ENCODE measurements at regions not wholly inside any gene's neighbourhood (a gene's known extent, or its start where the extent isn't known, plus 50 kb on each side); places are given as distances from the start of the nearest gene placed in this dataset.
"Not testable (repeated sequence)": the region's sequence is repeated elsewhere in the genome, so short reads cannot be mapped to it uniquely, and the experiment has no call there.

DNA sequence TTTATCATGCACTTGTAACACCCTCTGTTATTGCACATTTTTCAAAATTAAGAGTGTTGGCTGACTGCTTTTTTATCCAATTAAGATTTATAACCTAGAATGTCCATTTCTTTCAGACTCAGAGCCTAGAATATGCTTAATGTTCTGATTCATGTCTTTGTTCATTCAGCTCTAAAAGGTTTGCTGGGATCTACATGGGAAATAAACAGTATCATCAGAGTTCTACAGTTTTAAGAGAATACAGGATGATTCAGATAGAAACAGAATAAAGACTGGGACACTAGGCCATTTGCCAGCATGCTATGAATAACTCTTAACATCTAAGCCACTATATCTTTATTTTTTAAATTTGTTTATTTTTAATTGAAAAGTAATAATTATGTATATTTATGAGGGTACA, 713.7 kb upstream of the CHAC2 start:
- in situ Hi-C loops (cut with HindIII; ENCODE audit: low pct_ligation_motif_present, low pct_unique_long_range_greater_than_20kb, low sequenced_read_pairs), result no loop called here

DNA sequence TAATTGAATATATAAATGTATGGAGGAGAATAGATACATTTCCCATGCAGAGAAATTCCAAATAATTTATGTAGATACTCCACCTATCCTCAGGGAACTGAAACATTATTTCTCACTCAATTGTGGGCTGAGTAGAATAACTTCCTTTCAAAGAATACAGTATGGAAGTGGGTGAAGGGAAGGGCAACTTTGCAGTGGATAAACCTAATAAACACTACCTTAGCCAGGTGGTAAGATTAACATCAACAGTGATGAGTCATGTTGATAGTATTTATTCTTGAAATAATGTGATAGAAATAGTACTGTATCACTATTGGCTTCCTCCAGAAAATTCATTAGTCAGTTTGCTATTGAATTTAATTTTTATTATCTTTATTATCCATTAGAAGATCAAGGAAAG, 716.4 kb upstream of the CHAC2 start:
- DNase-seq, result no peak
- in situ Hi-C loops (cut with HindIII; ENCODE audit: low pct_ligation_motif_present, low pct_unique_long_range_greater_than_20kb, low sequenced_read_pairs), result no loop called here

More for the DNA sequence above, 713.7 kb upstream of the CHAC2 start:
- no peak for DNase-seq

DNA sequence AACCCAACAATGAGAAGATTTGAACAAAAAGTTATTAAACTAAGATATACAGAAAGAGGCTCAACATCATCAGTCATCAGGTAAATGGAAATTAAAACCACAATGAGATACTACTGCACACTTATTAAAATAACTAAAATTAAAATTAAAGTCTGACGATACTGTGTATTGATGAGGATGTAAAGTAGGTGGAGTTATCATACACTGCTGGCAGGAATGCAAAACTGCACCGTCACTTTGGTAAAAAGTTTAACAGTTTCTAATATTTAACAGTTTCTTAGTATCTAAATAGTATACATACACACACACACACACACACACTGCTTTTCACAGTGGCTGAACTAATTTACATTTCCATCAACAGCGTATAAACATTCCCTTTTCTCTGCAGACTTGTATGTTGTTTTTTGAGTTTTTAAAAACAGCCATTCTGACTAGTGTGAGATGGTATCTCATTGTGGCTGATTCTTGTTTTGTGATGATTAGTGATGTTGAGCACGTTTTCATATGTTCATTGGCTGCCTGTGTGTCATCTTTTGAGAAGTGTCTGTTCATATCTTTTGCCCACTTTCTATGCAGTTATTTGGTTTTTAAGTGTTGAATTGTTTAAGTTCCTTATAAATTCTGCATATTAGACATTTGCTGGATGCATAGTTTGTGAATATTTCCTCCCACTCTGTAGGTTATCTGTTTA, 726.9 kb upstream of the CHAC2 start:
- in situ Hi-C loops (cut with HindIII; ENCODE audit: low pct_ligation_motif_present, low pct_unique_long_range_greater_than_20kb, low sequenced_read_pairs), result no loop called here
- no peak for DNase-seq

DNA sequence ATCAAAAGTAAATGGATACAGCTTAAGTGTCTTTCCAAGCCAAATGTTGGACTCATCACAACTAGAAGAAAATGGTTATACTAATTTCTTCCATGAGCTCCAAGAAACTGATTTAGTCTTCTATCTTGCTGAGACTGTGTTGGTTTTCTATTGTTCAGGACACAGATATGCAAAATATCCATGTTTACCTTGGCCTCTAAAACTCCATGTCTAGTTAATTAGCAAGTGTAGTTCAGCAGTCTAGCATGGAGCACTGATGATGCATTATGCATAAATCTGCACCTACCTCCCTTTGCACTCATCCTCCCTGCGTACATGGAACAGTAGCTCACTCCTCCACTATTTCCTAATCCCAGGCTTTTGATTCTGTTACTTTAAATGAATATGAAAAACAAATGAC, 731.4 kb upstream of the CHAC2 start:
- DNase-seq, result no peak
- in situ Hi-C loops (cut with HindIII; ENCODE audit: low pct_ligation_motif_present, low pct_unique_long_range_greater_than_20kb, low sequenced_read_pairs), result no loop called here

DNA sequence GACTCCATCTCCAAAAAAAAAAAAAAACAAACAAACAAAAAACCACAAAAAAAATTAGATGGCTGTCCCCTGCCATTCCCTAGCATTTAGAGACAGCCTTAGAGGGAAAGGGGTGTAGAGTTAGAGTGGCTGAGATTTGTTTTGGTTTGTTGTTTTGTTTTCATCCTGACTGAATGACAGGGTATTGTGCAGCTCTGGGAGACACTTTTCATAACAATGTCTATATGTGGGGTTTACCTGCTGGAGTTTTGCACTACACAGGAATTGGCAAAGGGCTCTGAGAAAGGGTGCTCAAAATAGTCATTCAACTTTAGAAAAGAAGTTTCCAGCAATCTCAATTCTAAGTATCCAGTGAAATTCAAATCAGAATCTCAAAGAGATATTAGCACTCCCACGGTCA, 732.5 kb upstream of the CHAC2 start:
- in situ Hi-C loops (cut with HindIII; ENCODE audit: low pct_ligation_motif_present, low pct_unique_long_range_greater_than_20kb, low sequenced_read_pairs), result no loop called here
- DNase-seq, result no peak

DNA sequence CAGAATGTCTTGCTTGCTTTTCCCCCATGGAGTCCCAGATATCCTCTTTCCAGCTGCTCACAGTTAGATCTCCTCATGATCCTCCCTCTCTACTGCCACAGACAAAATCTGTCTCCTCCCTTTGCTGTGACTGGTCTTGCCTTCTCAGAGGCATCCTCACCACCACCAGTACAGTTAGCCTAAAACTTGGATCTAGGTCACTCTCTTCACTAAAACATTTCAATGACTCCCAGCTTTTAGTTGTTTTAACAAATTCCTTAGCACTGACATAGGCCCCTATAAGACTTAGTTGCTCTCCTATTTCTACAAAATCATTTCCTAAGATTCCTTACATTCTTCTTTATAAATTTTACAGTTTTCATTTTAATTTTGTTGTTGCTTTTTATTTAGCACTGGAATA, 734.2 kb upstream of the CHAC2 start:
- in situ Hi-C loops (cut with HindIII; ENCODE audit: low pct_ligation_motif_present, low pct_unique_long_range_greater_than_20kb, low sequenced_read_pairs), result no loop called here
- DNase-seq, result peak; percentile 7

DNA sequence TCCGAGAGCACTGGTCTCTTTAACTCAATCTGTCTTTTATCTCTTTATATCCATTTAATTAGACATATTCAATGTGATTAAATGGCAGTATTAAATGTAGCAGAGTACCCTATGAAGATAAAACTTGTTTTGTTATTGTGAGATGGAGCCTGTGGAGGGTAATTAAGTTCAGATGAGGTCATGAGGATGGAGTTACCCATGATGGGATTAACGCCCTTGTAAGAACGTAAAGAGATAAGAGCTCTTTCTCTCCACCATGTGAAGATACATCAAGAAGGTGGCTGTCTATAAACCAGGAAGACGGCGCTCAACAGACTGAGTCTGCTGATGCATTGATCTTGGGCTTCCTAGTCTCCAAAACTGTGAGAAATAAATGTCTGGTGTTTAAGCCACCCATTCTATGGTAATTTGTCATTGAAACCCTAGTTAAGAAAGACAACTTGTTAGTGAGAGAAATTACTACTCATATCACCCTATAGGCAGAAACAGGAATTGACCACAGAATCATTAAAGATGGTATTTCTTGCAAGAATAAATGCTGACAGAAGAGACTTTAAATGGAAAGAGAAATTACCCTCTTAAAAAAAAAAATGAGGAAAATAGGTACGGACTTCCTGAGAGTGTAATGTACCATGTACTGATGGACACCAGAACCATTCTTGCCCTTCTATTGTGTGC, 738.7 kb upstream of the CHAC2 start:
- in situ Hi-C loops (cut with HindIII; ENCODE audit: low pct_ligation_motif_present, low pct_unique_long_range_greater_than_20kb, low sequenced_read_pairs), result no loop called here

DNA sequence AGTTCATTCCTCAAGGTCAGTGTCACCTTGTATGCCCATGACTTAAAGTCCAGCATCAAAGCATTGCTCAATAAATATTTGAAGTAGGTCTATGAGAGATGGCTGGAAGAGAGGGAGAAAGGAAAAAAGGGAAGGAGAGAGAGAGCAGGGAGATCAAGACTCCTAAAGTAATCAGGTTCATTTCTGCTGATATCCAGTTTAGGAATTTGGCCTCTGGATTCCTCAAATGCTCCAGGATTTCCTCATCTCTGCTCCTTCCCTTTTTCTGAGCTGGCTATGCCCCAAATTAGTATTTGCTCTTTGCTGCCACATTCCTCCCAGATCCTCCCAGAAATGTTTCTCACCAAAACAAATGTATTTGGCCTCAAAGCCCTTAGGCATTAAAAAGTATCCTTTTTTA, 739.4 kb upstream of the CHAC2 start:
- in situ Hi-C loops (cut with HindIII; ENCODE audit: low pct_ligation_motif_present, low pct_unique_long_range_greater_than_20kb, low sequenced_read_pairs), result no loop called here
- no peak for DNase-seq

More for the DNA sequence above, 738.7 kb upstream of the CHAC2 start:
- no peak for DNase-seq

DNA sequence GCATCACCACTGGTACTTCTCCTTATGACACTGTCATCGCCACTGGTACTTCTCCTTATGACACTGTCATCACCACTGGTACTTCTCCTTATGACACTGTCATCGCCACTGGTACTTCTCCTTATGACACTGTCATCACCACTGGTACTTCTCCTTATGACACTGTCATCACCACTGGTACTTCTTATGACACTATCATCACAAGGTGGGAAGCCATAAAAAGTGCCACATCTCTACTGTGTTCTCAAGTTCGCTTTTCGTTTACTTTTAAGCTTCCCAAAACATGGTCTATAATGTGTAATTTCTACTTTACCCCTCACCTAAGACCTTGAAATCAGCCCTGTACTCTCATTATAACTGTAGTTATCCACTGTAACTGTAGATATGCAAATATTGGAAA, 745.4 kb upstream of the CHAC2 start:
- in situ Hi-C loops (cut with HindIII; ENCODE audit: low pct_ligation_motif_present, low pct_unique_long_range_greater_than_20kb, low sequenced_read_pairs); DNase-seq: not testable (repeated sequence)

DNA sequence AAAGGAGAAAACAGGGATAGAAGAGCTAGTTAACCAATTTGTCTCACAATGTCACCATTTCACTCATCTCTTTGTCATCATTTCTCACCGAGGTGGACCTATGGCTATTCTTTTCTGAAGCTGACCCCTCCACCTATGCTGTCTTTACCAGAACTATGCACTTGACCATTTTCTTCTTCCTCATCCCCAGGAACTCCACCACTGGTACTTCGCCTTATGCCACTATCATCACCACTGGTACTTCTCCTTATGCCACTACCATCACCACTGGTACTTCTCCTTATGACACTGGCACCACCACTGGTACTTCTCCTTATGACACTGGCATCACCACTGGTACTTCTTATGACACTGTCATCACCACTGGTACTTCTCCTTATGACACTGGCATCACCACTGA, 745.8 kb upstream of the CHAC2 start:
- in situ Hi-C loops (cut with HindIII; ENCODE audit: low pct_ligation_motif_present, low pct_unique_long_range_greater_than_20kb, low sequenced_read_pairs), result no loop called here
- no peak for DNase-seq

DNA sequence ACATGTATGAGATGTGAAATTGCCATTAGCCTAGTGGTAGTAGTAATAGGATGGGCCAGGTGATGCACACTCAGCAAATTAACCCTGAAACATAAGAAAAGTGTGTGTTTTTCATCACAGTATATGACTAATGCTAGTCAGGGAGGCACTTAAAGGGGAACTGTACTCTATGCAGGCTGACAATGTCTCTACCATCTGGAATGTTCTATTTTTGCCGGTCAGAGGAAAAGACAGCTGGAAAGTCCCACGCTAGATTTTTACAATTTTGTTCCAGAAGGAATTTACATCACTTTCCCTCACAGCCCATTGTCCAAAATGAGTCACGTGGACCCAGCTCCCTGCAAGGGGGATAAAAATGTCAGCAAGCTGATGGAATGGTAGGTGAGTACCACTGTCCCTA, 746.3 kb upstream of the CHAC2 start:
- in situ Hi-C loops (cut with HindIII; ENCODE audit: low pct_ligation_motif_present, low pct_unique_long_range_greater_than_20kb, low sequenced_read_pairs), result no loop called here
- no peak for DNase-seq

DNA sequence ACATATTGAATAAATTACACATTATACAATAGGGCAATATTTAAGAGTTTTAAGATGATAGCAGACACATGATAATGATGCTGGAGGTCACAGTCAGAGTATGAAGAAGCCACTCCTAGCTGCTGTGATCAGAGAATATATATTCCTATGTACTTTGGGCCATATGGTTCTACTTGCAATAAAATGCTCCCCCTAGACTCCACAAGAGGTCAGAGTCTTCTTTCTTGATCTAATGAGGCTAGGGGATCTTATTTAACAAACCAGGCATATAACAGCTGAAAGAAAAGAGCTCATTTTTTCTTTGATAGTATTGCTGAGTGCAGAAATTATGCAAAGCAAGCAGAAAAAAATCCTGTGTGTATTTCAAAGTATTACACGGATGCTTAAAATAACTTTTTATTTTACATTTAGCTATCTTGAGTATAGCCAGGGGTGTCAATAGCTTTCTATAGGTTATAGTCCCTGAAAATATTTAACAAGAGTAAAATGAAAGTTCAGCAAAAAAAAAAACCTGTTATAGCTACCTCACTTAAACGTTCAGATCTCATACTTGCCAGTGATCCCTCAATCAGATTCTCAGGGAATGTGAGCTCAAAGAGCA, 748.7 kb upstream of the CHAC2 start:
- DNase-seq, result peak; percentile 46
- in situ Hi-C loops (cut with HindIII; ENCODE audit: low pct_ligation_motif_present, low pct_unique_long_range_greater_than_20kb, low sequenced_read_pairs), result no loop called here

DNA sequence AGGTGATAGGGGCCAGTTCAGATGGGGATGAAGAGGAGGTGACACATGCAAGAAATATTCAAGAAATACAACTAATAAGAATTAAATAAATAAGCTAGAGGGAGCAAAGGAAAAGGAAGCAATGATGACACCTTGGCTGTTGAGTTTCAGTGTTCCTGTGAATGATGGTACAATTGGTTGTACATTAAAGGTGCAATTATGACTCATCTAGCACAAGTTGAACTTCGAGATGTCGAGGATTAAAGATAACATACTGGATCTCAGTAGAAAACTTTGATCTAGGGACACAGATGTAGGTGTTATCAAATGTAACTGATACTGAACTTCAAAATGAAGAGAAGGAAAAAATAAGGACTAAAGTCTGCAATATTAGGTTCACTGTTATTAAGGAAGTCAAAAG, 760.6 kb upstream of the CHAC2 start:
- DNase-seq, result no peak
- in situ Hi-C loops (cut with HindIII; ENCODE audit: low pct_ligation_motif_present, low pct_unique_long_range_greater_than_20kb, low sequenced_read_pairs), result no loop called here

DNA sequence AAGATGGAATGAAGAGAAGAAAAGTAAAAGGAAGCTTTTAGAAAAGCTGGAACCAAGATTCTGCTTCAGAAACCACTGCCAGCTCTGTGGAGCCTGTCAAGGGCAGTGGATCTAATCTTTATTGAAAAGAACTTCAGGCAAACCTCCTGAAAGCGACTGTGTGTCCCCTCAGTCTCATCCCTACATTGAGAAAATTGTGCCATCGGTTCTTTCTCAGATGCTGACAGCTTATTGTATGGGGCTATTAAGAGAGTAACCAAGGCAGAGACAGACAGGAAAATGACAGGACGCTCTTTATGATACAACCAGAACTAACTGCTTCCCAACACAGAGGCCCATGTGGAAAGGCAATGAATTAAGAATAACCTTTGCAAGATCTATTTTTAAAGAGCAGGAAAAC, 763.2 kb upstream of the CHAC2 start:
- in situ Hi-C loops (cut with HindIII; ENCODE audit: low pct_ligation_motif_present, low pct_unique_long_range_greater_than_20kb, low sequenced_read_pairs), result no loop called here

DNA sequence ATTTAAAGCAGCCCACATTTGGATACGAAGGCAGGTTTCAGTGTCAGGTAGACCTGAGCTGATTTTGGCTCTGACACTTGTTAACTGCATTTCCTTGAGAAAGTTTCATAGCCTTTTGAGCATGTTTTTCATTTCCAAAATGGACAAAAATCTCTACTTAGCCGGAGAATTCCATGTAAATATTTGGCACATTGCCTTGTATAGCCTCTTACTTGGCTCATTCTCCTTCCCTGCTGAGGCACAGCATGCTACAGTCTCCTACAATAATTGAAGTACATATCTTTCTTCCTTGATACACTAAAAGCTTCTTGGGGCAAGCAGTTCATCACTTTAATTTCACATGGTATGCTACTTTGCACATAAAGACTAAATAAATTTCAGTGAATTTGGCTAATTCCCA, 772.2 kb upstream of the CHAC2 start:
- in situ Hi-C loops (cut with HindIII; ENCODE audit: low pct_ligation_motif_present, low pct_unique_long_range_greater_than_20kb, low sequenced_read_pairs), result no loop called here
- no peak for DNase-seq

More for the DNA sequence above, 763.2 kb upstream of the CHAC2 start:
- DNase-seq, result no peak

DNA sequence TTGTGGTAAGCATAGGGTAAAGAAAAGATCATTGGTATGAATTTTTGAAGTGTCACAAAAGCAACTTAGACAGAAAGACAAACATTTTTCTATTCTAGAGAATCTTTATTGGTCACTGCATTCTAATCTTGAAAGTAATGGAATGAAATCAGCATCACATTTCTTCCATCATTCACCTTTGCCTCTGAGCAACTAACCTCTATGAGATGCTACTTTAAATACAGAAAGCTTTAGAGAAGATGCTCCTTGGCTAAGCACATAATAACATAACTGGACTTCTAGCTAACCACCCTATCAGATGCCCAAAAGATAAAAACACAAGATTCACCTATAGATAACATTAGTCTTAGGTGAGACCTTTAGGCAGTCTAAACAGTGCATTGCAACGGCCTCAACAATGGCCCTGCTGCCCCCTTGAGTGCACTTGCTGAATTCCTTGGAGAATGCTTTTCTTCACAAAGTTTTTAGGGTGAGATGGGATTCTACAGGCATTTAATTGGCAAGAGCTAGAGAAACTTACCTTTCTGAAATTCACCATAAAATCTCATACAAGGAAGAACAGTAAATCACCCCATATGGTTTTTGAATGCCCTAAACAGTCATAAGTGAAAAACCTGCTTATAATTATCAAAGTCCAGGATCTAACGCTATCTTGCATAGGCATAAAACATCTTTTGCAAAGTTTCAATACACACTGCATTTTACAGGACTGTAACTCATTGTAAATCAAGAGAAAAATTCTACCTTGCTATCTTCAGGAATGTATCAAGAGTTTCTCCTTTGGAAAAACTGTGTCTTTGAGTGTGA, 791.3 kb upstream of the CHAC2 start:
- DNase-seq, result peak; percentile 29
- in situ Hi-C loops (cut with HindIII; ENCODE audit: low pct_ligation_motif_present, low pct_unique_long_range_greater_than_20kb, low sequenced_read_pairs), result no loop called here

DNA sequence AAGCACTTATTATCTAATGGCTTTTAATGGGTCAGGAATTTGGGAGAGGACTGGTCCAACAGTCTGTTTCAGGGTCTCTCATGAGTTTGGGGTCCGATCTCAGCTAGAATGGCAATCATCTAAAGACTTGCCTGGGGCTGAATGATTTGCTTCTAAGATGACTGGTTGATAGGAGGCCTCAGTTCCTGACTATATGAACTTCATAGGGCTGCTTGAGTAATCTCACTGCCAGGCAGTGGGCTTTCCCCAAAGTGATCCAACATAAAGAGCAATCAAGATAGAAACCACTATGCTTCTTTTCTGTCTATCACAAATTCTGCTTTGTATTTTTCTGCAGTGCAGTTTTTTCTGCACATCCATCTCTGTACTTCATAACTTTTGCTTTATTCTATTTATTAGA, 793.5 kb upstream of the CHAC2 start:
- in situ Hi-C loops (cut with HindIII; ENCODE audit: low pct_ligation_motif_present, low pct_unique_long_range_greater_than_20kb, low sequenced_read_pairs), result no loop called here
- no peak for DNase-seq

DNA sequence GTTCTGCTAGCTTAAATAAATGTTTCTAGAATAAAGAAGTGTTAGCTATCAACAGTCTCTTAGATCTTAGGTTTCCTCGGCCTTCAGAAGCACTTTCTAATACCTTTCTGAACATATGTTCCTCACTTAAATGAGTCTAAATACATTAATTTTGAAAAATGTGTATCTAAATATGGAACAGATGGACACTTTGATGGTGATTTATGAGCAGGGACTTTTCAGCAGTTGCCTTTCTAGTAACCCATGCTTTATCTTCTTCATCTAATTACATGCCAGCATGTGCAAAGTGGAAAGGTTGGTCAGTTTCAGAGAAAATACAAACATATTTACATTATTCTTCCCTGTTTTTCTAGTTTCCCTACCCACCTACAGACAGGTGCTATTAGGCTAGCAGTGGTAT, 797.0 kb upstream of the CHAC2 start:
- in situ Hi-C loops (cut with HindIII; ENCODE audit: low pct_ligation_motif_present, low pct_unique_long_range_greater_than_20kb, low sequenced_read_pairs), result no loop called here
- no peak for DNase-seq

DNA sequence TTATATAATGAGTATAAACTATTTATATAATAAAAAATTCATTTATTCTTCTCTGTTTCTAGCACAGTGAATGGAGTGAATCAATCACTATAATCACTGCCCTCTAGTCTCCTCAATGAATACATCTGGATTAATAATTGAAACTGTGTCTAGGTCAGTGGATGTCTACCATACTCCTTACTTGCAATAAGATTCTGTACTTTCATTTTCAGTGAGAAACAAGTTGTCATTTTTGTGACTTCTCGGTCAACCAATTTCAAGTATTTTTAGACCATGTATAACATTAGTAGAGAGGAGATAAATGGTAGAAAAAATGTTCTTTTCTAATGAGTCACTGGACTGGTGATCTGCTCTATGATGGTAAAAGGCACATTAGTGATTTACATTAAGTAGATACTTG, 799.6 kb upstream of the CHAC2 start:
- DNase-seq, result no peak
- in situ Hi-C loops (cut with HindIII; ENCODE audit: low pct_ligation_motif_present, low pct_unique_long_range_greater_than_20kb, low sequenced_read_pairs), result no loop called here
